ENCODE measurements at regions not wholly inside any gene's neighbourhood (a gene's known extent, or its start where the extent isn't known, plus 50 kb on each side); places are given as distances from the start of the nearest gene placed in this dataset.

DNA sequence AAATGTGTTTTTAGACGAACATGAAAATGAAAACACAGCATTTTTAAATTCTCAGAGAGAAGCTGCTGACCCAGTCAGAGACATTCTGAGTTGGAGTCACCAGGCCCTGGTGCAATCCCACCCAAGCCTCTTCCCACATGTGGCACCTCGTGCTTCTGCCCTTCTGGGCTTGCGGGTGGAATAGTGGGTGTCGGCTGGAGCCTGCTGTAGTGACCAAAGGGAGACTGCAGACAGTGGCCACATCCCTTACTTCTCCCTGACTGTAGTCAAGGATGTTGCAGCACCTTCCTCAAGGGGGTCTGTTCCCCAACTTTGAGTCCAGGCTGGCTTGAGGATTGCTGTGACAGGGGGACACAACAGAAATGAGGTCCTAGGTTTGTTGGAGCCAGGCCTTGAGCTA, 104.4 kb upstream of the GLI2 start:
- no peak for TF ChIP-seq PITX1 (CRISPR knock-in tag; IDR thresholded peaks at IDR 0.05)
- TF ChIP-seq, protein P1, sequence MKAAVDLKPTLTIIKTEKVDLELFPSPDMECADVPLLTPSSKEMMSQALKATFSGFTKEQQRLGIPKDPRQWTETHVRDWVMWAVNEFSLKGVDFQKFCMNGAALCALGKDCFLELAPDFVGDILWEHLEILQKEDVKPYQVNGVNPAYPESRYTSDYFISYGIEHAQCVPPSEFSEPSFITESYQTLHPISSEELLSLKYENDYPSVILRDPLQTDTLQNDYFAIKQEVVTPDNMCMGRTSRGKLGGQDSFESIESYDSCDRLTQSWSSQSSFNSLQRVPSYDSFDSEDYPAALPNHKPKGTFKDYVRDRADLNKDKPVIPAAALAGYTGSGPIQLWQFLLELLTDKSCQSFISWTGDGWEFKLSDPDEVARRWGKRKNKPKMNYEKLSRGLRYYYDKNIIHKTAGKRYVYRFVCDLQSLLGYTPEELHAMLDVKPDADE (CRISPR knock-in tag; IDR thresholded peaks at IDR 0.05) = no peak
- no peak for TF ChIP-seq ZNF274 (CRISPR knock-in tag; IDR thresholded peaks at IDR 0.05)
- TF ChIP-seq ZFP62 (CRISPR knock-in tag; IDR thresholded peaks at IDR 0.05) = no peak
- TF ChIP-seq ATF1 (CRISPR knock-in tag; IDR thresholded peaks at IDR 0.05) = no peak
- TF ChIP-seq HNRNPK (IDR thresholded peaks at IDR 0.05; ENCODE audit: low read depth, low read length, poor library complexity, severe bottlenecking) = no peak
- TF ChIP-seq REL (CRISPR knock-in tag; conservative IDR thresholded peaks at IDR 0.05) = no peak
